Testis (tissue), 2 donors: ENCODE measurements at regions not wholly inside any gene's neighbourhood (a gene's known extent, or its start where the extent isn't known, plus 50 kb on each side); places are given as distances from the start of the nearest gene placed in this dataset.

Source experiments
- CTCF ChIP-seq, 3 experiments: fragments of 450-650 bp in 2 of 3; fragments of 200-600 bp in 1 of 3; sonication (generic) in 1 of 3; IDR thresholded peaks; one replicate each; pipeline ENCODE4 v1.5.1; 2016 to 2019; ENCODE audit warnings: antibody characterized with exemption in 3 of 3, mild to moderate bottlenecking in 2 of 3, moderate library complexity in 1 of 3
- POLR2A ChIP-seq: fragments of 450-650 bp; IDR thresholded peaks from one replicate; pipeline ENCODE4 v1.6.1; 2017; ENCODE audit warnings: antibody characterized with exemption, mild to moderate bottlenecking, moderate library complexity

- TF ChIP-seq CTCF (IDR thresholded peaks at IDR 0.05) = no peak
- no peak for TF ChIP-seq POLR2A
Observed at GRCh38 chr9:80197661-80198060, 625.9 kb downstream of the TLE4 start.
